GM19328 (cell line): ENCODE measurements at regions not wholly inside any gene's neighbourhood (a gene's known extent, or its start where the extent isn't known, plus 50 kb on each side); places are given as distances from the start of the nearest gene placed in this dataset.

ENCODE experiments used
- ATAC-seq: cut with Tn5 transposase; IDR thresholded peaks from one replicate; pipeline ENCODE4 v1.9.1; 2021; ENCODE audit warnings: mild to moderate bottlenecking, moderate library complexity; ENCODE audit not compliant: unreplicated experiment

DNA sequence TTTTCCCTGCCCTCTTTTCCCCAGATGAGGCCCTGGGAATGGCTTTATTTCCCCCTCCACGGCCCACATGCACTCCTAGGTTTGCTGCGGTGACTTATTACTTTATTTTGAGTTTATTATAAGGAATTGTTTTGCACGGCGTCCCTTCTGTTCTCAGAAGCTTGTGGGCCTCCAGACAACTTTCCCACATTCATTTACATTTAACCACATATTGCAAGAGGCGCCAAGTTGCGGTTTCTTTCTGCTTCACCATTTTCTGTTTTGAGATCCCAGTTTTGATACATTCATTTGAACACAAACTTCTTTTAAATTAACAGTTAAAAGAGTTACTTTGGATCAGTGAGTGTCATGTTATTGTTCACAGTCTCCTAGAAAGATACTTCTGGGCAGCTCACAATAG, 532.5 kb upstream of the MGMT start:
- ATAC-seq = no peak

DNA sequence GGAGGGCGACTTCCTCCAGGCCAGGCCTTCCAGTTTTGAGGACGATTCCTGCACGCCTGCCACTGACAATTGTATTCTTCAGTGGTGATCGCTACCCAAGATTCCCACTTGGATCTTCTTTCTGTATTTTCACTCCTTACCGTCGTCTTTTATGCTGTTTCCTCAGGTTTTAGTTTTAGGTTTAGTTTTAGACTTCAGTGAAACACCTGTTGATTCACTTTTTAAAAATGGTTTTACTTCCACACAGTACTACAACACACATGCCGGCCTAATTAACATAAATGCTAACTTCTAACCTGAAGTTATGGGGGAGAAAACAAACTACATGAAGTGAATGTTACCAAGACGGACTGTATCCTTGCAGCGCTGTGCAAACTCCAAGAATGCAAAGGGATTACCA, 530.6 kb upstream of the MGMT start:
- ATAC-seq = no peak

DNA sequence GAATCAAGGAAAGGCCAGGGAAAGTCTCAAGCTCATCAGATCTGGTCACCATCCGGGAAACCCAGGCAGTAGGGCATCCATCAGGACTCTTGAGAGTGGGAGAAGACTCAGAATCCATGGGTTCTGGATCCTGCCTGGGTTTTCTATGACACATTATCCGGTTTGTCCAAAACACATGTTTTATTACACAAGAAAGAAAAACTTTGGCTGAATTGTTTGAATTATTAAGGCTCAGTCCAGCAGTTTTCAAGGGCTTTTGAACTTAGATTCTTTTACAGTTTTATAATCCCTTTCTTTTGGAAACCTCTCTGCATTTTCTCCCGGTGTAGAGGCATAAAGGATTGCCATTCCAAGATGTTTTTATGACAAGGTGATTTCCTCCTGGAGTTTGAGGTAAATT, 528.5 kb upstream of the MGMT start:
- no peak for ATAC-seq

DNA sequence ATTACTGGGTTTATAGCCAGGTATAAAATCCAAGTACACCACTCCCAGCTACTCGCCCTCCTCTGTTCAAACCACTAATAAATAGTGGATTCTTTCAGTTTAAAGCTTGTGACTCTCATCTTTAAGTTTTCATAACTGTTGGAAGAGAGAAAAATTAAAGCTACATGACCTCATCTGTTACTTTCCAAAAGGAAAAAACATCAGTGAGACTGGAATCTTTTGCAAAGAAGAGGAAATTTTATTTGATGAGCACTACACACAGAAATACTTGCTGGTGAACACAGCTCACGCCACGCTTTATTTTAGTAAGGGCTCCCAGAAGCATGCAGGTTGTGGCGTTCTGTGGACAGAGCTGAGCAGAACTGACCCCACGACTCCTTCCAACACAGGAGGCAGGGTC, 527.0 kb upstream of the MGMT start:
- ATAC-seq = no peak

DNA sequence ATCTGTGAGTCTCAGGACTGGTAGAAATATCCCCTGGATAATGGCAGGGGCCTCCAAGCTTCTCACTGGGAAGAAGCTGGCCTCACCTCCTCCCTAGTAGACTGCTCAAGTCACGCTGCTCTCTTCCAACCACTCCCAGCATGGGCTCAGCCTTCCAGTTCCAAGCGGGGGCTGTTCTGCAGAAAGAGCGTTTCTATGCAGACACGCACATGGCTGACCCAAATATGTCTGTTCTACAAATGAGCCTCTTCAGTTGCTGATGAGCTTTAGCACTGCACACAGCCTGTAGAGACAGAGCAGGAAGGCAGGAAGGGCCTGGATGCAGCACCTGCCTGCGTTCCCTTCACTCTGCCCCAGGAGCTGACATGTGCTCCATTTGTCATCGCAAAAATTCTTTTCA, 523.9 kb upstream of the MGMT start:
- no peak for ATAC-seq

- no peak for ATAC-seq
Observed at GRCh38 chr10:128945398-128945797, 521.6 kb upstream of the MGMT start.

GRCh38 chr10:128950159-128950915, 516.7 kb upstream of the MGMT start:
- no peak for ATAC-seq

GRCh38 chr10:128950916-128951275, 516.1 kb upstream of the MGMT start:
- no peak for ATAC-seq

DNA sequence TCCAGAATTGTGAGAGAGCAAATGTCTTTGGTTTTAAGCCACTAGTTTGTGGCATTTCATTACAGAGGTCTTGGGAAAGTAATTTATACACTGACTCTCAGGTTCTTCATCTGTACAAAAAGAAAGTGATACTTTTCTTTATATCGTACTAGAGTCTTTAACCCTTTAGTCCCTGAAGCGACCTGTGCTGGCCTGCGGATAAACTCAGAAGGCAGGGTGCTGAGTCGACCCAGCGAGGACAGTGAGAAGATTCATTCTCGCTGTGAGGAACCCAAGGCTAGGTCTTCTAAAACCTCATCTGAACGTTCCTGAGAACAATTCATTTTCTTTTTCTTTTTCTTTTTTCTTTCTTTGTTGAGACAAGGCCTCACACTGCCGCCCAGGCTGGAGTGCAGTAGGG, 514.2 kb upstream of the MGMT start:
- ATAC-seq = no peak

DNA sequence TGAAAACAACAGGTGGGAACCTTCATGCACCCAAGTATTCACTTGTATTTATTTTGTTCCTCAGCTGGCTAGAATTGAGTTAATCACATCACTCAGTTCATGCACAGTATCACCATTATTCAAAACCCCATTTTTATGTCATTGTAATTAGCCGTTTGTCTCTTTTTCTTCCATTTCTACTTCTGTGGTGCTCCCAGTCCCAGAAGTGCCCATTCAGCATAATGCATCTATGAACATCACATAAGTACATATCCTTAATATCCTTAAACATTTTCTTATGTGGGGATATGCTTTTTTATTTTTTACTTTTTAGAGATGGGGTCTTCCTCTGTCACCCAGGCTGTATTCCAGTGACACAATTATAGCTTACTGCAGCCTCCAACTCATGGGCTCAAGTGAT, 510.9 kb upstream of the MGMT start:
- no peak for ATAC-seq

GRCh38 chr10:128957221-128957620, 509.8 kb upstream of the MGMT start:
- ATAC-seq = no peak

DNA sequence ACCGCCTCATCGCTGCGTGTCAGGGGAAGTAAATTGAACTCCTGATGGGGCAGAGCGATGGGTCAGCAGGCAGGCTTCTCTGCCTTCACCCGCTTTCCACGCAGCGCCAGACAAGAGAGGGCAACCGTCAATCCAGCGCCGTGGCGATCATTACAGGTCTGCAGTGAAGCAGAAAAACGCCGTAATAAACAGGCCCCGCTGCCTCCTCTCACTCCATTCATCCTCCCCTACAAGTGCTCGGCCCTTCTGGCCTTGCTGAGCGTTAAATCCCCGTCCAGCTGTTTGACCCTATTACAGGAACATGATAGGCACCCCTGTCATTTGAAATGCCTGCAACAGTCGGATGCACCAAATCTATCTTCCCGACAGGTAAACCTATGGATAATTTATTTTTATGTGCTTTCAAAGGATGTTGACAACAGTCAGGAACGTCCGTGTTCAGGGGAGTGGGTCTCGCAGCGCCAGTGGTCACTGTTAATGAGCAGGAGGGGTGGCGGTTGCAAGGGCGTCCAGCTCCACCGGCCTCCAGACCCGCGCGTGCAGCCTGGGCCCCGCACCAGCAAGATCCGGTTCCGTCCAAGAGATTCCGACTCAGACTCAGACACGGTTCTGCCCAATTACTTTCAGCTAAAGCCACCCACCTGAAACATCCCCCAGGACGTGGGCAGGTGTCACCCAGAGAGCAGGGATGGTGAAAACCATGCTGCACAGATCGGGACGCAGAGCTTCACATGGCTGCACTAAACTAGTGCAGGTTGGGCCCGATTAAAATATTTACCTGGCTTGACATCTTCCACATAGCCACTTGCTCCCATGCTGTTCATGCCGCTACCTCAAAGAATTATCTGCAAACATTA, 508.0 kb upstream of the MGMT start:
- ATAC-seq = no peak

GRCh38 chr10:128959746-128960145, 507.3 kb upstream of the MGMT start:
- ATAC-seq = no peak

- ATAC-seq = no peak
Observed at GRCh38 chr10:128960517-128960916, 506.5 kb upstream of the MGMT start.

DNA sequence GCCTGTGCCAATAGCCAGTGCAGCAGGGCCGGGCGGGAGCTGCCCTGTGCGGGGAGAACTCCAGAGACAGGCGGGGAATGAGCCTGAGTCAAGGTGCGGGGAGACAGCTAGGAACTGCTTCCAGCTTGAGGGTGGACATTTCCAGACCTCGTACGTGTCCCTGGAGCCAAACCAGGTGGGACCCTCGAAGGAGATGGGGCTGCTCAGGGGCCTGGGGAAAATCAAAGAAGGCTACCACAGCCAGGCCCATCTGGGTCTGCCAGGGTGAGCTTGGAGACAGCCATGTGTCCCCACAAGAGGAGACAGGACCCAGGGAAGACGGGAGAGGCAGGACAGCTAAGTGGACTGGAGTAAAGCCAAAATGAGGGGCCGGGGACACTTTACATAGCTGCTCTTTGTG, 504.9 kb upstream of the MGMT start:
- ATAC-seq = no peak

- ATAC-seq = no peak
Observed at GRCh38 chr10:128963211-128964099, 503.6 kb upstream of the MGMT start.

DNA sequence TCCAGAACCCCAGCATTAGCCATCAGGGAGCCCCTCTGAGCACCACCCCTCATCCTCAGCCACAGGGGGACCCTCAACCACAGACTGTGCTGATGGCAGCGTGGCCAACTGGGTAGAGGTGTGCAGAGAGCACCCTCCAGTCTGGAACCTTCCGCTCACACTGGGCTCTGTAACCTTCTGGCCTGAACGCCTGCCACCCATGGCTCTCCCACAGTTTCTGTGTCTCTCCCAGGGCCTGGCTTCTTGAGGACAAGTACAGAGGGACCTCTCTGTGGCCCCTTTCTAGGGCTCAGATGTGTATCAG, 503.0 kb upstream of the MGMT start:
- ATAC-seq = no peak

- ATAC-seq = no peak
Observed at GRCh38 chr10:128967980-128968756, 498.9 kb upstream of the MGMT start.

GRCh38 chr10:128969551-128969950, 497.5 kb upstream of the MGMT start:
- no peak for ATAC-seq

GRCh38 chr10:128971374-128972035, 495.5 kb upstream of the MGMT start:
- ATAC-seq = no peak
